Loucy (cell line): ENCODE measurements at regions not wholly inside any gene's neighbourhood (a gene's known extent, or its start where the extent isn't known, plus 50 kb on each side); places are given as distances from the start of the nearest gene placed in this dataset.

Experiments
- H2AFZ ChIP-seq: fragments of 200-600 bp; sonication (generic); 2 replicates; pipeline ENCODE4 v1.6.0; 2016; ENCODE audit warnings: antibody characterized with exemption, mild to moderate bottlenecking, low read length, moderate library complexity
- H3F3A ChIP-seq: fragments of 200-600 bp; 2 replicates; pipeline ENCODE4 v1.6.0; 2016; ENCODE audit warnings: antibody characterized with exemption, low read depth, mild to moderate bottlenecking
- H3K27me3 ChIP-seq: fragments of 200-600 bp; sonication (generic); 2 replicates; pipeline ENCODE4 v1.6.1; 2014; ENCODE audit warnings: low read length, mild to moderate bottlenecking; ENCODE audit not compliant: insufficient read depth, poor library complexity, severe bottlenecking
- H3K36me3 ChIP-seq: fragments of 200-600 bp; sonication (generic); 2 replicates; pipeline ENCODE4 v1.6.1; 2016; ENCODE audit warnings: low read length; ENCODE audit not compliant: insufficient read depth
- H3K4me1 ChIP-seq: fragments of 200-600 bp; sonication (generic); 2 replicates; pipeline ENCODE4 v1.5.1; 2014; ENCODE audit warnings: low read length, mild to moderate bottlenecking; ENCODE audit not compliant: insufficient read depth, poor library complexity, severe bottlenecking
- H3K4me2 ChIP-seq: fragments of 200-600 bp; sonication (generic); 2 replicates; pipeline ENCODE4 v1.6.0; 2014; ENCODE audit warnings: antibody characterized with exemption, low read length, low read depth, mild to moderate bottlenecking; ENCODE audit not compliant: poor library complexity, severe bottlenecking
- H3K4me3 ChIP-seq: fragments of 200-600 bp; sonication (generic); 2 replicates; pipeline ENCODE4 v1.5.1; 2014; ENCODE audit warnings: low read length, mild to moderate bottlenecking, mixed read lengths; ENCODE audit not compliant: poor library complexity, severe bottlenecking
- H3K79me2 ChIP-seq: fragments of 200-600 bp; sonication (generic); 2 replicates; pipeline ENCODE4 v1.6.1; 2014; ENCODE audit warnings: low read length; ENCODE audit not compliant: insufficient read depth
- H3K9ac ChIP-seq: fragments of 200-600 bp; sonication (generic); 2 replicates; pipeline ENCODE4 v1.6.0; 2014; ENCODE audit warnings: mild to moderate bottlenecking, low read depth, low read length, moderate library complexity; ENCODE audit not compliant: poor library complexity, severe bottlenecking
- H3K9me2 ChIP-seq: fragments of 200-600 bp; sonication (generic); replicated peaks from 2 replicates; pipeline ENCODE4 v1.6.1; 2016; ENCODE audit warnings: low read depth, low read length, mixed read lengths
- H3K9me3 ChIP-seq: fragments of 200-600 bp; sonication (generic); 2 replicates; pipeline ENCODE4 v1.6.1; 2014; ENCODE audit warnings: mild to moderate bottlenecking, antibody characterized with exemption, low read length, low read depth; ENCODE audit not compliant: insufficient read depth
- H4K20me1 ChIP-seq: fragments of 200-600 bp; sonication (generic); 2 replicates; pipeline ENCODE4 v1.6.0; 2014; ENCODE audit warnings: antibody characterized with exemption, low read length, mild to moderate bottlenecking; ENCODE audit not compliant: insufficient read depth, poor library complexity, severe bottlenecking
- EZH2phosphoT487 ChIP-seq: fragments of 200-600 bp; IDR thresholded peaks from 2 replicates; pipeline ENCODE4 v1.6.1; 2018; ENCODE audit warnings: antibody characterized with exemption, mild to moderate bottlenecking, moderate library complexity, borderline replicate concordance
- TF ChIP-seq, protein P1 (sequence below): fragments of 200-600 bp; sonication (generic); conservative IDR thresholded peaks from 2 replicates; pipeline ENCODE4 v1.5.1; 2014; ENCODE audit warnings: mild to moderate bottlenecking, antibody characterized with exemption, low read length

DNA sequence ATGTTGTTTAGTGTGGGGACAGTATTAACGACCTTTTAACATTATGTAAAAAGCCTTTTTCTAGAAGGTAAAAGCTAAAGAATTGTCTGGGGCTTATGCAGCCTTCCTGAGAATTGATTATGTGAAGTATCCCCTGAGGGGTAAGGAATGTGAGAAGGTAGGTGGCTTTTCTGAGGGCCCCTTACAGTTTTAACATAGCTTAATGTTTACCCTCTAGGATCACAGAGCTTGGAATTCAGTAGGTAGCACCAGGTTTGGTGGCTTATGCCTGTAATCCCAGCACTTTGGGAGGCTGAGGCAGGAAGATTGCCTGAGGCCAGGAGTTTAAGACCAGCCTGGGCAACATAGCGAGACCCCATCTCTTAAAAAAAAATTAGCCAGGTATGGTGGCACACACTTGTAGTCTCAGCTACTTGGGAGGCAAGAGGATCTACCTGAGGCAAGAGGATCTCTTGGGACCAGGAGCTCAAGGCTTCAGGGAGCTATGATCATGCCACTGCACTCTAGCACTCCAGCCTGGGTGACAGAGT lies 101.3 kb downstream of the OLFM4 start:
- Histone ChIP-seq H3K9me3 (no peaks in the 10 kb centered on the region), H3K4me1 (no peaks in the 10 kb centered on the region), H2AFZ (no peak overlapping the region), H3K79me2 (no peaks in the 10 kb centered on the region), H3K36me3 (no peaks in the 10 kb centered on the region), H3K9me2 (no peaks in the 10 kb centered on the region), H3K4me2 (no peak overlapping the region), H3K9ac (no peak overlapping the region), H3F3A (no peaks in the 10 kb centered on the region), H3K27me3 (no peaks in the 10 kb centered on the region), H4K20me1 (no peaks in the 10 kb centered on the region), H3K4me3 (no peak overlapping the region)
- TF ChIP-seq, protein P1, sequence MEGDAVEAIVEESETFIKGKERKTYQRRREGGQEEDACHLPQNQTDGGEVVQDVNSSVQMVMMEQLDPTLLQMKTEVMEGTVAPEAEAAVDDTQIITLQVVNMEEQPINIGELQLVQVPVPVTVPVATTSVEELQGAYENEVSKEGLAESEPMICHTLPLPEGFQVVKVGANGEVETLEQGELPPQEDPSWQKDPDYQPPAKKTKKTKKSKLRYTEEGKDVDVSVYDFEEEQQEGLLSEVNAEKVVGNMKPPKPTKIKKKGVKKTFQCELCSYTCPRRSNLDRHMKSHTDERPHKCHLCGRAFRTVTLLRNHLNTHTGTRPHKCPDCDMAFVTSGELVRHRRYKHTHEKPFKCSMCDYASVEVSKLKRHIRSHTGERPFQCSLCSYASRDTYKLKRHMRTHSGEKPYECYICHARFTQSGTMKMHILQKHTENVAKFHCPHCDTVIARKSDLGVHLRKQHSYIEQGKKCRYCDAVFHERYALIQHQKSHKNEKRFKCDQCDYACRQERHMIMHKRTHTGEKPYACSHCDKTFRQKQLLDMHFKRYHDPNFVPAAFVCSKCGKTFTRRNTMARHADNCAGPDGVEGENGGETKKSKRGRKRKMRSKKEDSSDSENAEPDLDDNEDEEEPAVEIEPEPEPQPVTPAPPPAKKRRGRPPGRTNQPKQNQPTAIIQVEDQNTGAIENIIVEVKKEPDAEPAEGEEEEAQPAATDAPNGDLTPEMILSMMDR: no peak
- TF ChIP-seq EZH2phosphoT487: no peak

DNA sequence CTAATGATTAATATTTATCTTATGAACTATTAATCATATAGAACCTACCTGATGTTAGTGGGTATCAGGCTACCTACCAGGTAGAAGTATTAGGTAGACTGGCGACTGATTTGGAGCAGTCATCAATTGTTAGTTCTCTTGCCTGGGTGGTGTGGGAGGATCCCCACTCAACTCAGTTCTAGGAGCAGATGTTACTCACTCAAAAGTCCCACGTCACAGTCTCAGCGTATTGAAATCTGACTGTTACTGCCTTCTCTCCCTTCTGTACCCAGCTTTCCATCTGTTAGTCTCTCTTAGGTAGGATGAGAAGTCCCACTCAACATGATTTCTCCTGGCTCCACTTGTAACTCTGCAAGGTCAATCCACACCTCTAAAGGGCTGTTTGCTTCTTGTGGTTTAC lies 102.7 kb downstream of the OLFM4 start:
- H3K9me3 ChIP-seq: no peaks in the 10 kb centered on the region
- H3F3A ChIP-seq: no peaks in the 10 kb centered on the region
- no peaks in the 10 kb centered on the region for H3K9me2 ChIP-seq
- H3K4me2 ChIP-seq: no peak overlapping the region
- H4K20me1 ChIP-seq: no peaks in the 10 kb centered on the region
- no peak overlapping the region for H3K4me3 ChIP-seq
- no peaks in the 10 kb centered on the region for H3K79me2 ChIP-seq
- H3K4me1 ChIP-seq: no peaks in the 10 kb centered on the region
- H3K9ac ChIP-seq: no peak overlapping the region
- no peaks in the 10 kb centered on the region for H3K36me3 ChIP-seq
- H3K27me3 ChIP-seq: no peaks in the 10 kb centered on the region
- TF ChIP-seq, protein P1: no peak
- no peak for TF ChIP-seq EZH2phosphoT487
- H2AFZ ChIP-seq: no peak overlapping the region

DNA sequence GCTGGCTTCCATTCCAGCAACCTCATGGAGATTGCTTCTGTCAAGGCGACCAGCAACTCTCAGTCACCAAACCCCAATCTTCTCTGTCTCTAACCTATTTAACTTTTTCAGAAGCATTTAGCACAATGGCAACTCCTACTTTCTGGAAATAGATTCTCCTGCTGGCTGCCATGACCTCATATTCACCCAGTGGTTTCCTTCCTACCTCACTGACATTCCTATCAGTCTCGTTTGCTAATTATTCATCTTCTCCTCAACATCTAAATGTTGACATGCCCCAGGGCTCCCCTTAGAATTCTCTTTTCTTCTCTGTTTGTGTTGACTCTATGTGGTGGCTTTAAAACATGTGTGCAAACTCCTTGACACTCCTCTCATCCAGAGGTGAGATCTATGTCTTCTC lies 106.7 kb downstream of the OLFM4 start:
- no peaks in the 10 kb centered on the region for H4K20me1 ChIP-seq
- no peak overlapping the region for H3K4me2 ChIP-seq
- H3K9me2 ChIP-seq: no peaks in the 10 kb centered on the region

More for the DNA sequence above, 106.7 kb downstream of the OLFM4 start:
- H3K27me3 ChIP-seq: no peaks in the 10 kb centered on the region
- H3K79me2 ChIP-seq: no peaks in the 10 kb centered on the region
- no peaks in the 10 kb centered on the region for H3K9me3 ChIP-seq
- no peak overlapping the region for H3K4me3 ChIP-seq
- no peaks in the 10 kb centered on the region for H3K4me1 ChIP-seq
- TF ChIP-seq, protein P1: no peak
- no peak overlapping the region for H2AFZ ChIP-seq
- H3K9ac ChIP-seq: no peak overlapping the region
- H3F3A ChIP-seq: no peaks in the 10 kb centered on the region
- no peaks in the 10 kb centered on the region for H3K36me3 ChIP-seq
